ENCODE measurements at regions not wholly inside any gene's neighbourhood (a gene's known extent, or its start where the extent isn't known, plus 50 kb on each side); places are given as distances from the start of the nearest gene placed in this dataset.

DNA sequence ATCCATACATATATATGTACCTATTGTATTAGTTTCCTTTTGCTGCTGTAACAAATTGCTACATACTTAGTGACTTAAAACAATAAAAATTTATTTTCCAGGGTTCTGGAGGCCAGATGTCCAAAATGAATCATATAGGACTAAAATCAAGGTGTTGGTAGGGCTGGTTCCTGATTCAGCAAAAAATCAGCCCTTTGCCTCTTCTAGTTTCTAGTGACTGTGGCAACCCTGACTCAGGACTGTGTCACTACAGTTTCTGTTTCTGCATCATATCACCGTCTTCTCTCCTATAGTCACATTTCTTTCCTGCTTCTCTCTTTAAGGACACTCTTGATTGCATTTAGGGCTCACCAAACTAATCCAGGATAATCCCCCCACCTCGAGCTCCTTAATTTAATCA, 386.3 kb upstream of the TBX3 start:
- H3K4me1 ChIP-seq (replicated peaks in 1 of 2; ENCODE audit: control insufficient read depth in 2 of 2, insufficient read depth in 2 of 2, low read length in 2 of 2), result no peaks in the 10 kb centered on the region
- H3K4me3 ChIP-seq, result no peak overlapping the region
- no peak for FAIRE-seq
- H4K20me1 ChIP-seq (replicated peaks; ENCODE audit: control insufficient read depth, insufficient read depth, low read length), result no peaks in the 10 kb centered on the region
- in situ Hi-C loops (cut with MboI) (no loop called here), intact Hi-C loops (cut with micrococcal nuclease) (no loop called here)
- peaks cover 2 to 8% of the 10 kb centered on the region in 2 experiments; a peak in 2 of 5 replicates for H3K27me3 ChIP-seq (ENCODE audit: control insufficient read depth in 2 of 2, insufficient read depth in 2 of 2, low read length in 2 of 2)
- WGBS (ENCODE audit: insufficient coverage, low coverage, missing lambda C conversion rate), result 6% methylated on average over 2 of the region's 2 CpGs
- no peaks in the 10 kb centered on the region for H3K9me3 ChIP-seq (replicated peaks; ENCODE audit: control insufficient read depth, insufficient read depth, low read depth, low read length)
- CTCF ChIA-PET (ENCODE audit: low intra/inter-chr PET ratio), result no interaction called here
- H3K27ac ChIP-seq (ENCODE audit: extremely low read depth, low read depth, low read length), result no peak overlapping the region
- DNase-seq (ENCODE audit: extremely low read depth in 1 of 4, low spot score in 3 of 4), result no peak
- H3K9ac ChIP-seq (ENCODE audit: insufficient read depth in 1 of 2, low read depth in 2 of 2, low read length in 2 of 2), result no peak overlapping the region
- POLR2A ChIA-PET, result no interaction called here
- BruUV-seq (replicated peaks), result no TSS peak
- H3K4me2 ChIP-seq (ENCODE audit: insufficient read depth, low read length), result no peak overlapping the region
- no peak overlapping the region for H2AFZ ChIP-seq (ENCODE audit: low read depth, low read length)
- ATAC-seq, result no peak
- no peak for TF ChIP-seq ARHGAP35 (IDR thresholded peaks at IDR 0.05; ENCODE audit: partially characterized antibody)
- 0 out of 2 replicates have a peak, but pooled peaks have one; percentile 28 for TF ChIP-seq MAFG (tag; conservative IDR thresholded peaks at IDR 0.05)
- TF ChIP-seq C11orf30 (IDR thresholded peaks at IDR 0.05; ENCODE audit: low read depth), result peak; percentile 35; the same call in 1 of the 2 replicates
- TF ChIP-seq ZNF316 (IDR thresholded peaks at IDR 0.05), result peak; percentile 57
- TF ChIP-seq ZNF76 (CRISPR knock-in tag; IDR thresholded peaks at IDR 0.05; ENCODE audit: borderline replicate concordance), result no peak
- H3K79me2 ChIP-seq (ENCODE audit: control insufficient read depth, insufficient read depth, low read length), result no peaks in the 10 kb centered on the region
- no peaks in the 10 kb centered on the region for H3K9me1 ChIP-seq (ENCODE audit: control insufficient read depth, insufficient read depth, low read length)
- H3K36me3 ChIP-seq (ENCODE audit: control insufficient read depth, insufficient read depth, low read length), result no peaks in the 10 kb centered on the region

DNA sequence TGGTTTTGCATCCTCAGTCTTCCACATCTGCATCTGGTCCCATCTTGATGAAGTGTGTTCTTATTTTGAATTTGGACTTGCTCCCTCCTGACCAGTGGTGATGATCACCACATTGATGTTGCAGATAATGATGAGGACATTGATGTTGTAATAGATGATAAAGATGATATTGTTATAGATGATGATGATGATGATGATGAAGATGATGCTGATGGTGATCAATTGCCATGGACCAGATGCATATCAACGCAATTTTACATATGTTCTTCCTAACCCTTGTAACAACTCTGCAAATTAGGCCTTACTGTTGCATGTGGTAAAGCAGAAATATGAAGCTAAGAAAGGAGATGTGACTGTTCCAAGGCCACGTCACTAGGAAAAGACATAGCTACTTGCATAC, 380.3 kb upstream of the TBX3 start:
- no peak overlapping the region for H2AFZ ChIP-seq (ENCODE audit: low read depth, low read length)
- H3K9me3 ChIP-seq (replicated peaks; ENCODE audit: control insufficient read depth, insufficient read depth, low read depth, low read length), result no peaks in the 10 kb centered on the region
- H3K79me2 ChIP-seq (ENCODE audit: control insufficient read depth, insufficient read depth, low read length), result no peaks in the 10 kb centered on the region
- no peak for FAIRE-seq
- CTCF ChIA-PET (ENCODE audit: low intra/inter-chr PET ratio), result no interaction called here
- no peak overlapping the region for H3K4me2 ChIP-seq (ENCODE audit: insufficient read depth, low read length)
- H3K9me1 ChIP-seq (ENCODE audit: control insufficient read depth, insufficient read depth, low read length), result no peaks in the 10 kb centered on the region
- intact Hi-C loops (cut with micrococcal nuclease) (no loop called here), in situ Hi-C loops (cut with MboI) (no loop called here)
- no peak for DNase-seq (ENCODE audit: extremely low read depth in 1 of 4, low spot score in 3 of 4)
- BruUV-seq (replicated peaks), result no TSS peak
- no peaks in the 10 kb centered on the region for H3K36me3 ChIP-seq (ENCODE audit: control insufficient read depth, insufficient read depth, low read length)
- 0% methylated on average over 2 of the region's 2 CpGs for WGBS (ENCODE audit: insufficient coverage, low coverage, missing lambda C conversion rate)
- H3K4me3 ChIP-seq, result no peak overlapping the region
- peaks cover 3 to 8% of the 10 kb centered on the region in 2 experiments; a peak in 2 of 5 replicates for H3K27me3 ChIP-seq (ENCODE audit: control insufficient read depth in 2 of 2, insufficient read depth in 2 of 2, low read length in 2 of 2)
- H3K9ac ChIP-seq (ENCODE audit: insufficient read depth in 1 of 2, low read depth in 2 of 2, low read length in 2 of 2), result no peak overlapping the region
- H3K4me1 ChIP-seq (replicated peaks in 1 of 2; ENCODE audit: control insufficient read depth in 2 of 2, insufficient read depth in 2 of 2, low read length in 2 of 2), result no peaks in the 10 kb centered on the region
- no peak for ATAC-seq
- H3K27ac ChIP-seq (ENCODE audit: extremely low read depth, low read depth, low read length), result no peak overlapping the region
- TF ChIP-seq PHB (CRISPR knock-in tag; IDR thresholded peaks at IDR 0.05), result no peak
- no peak for TF ChIP-seq HLTF (IDR thresholded peaks at IDR 0.05)
- TF ChIP-seq, protein P1, sequence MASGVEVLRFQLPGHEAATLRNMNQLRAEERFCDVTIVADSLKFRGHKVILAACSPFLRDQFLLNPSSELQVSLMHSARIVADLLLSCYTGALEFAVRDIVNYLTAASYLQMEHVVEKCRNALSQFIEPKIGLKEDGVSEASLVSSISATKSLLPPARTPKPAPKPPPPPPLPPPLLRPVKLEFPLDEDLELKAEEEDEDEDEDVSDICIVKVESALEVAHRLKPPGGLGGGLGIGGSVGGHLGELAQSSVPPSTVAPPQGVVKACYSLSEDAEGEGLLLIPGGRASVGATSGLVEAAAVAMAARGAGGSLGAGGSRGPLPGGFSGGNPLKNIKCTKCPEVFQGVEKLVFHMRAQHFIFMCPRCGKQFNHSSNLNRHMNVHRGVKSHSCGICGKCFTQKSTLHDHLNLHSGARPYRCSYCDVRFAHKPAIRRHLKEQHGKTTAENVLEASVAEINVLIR (CRISPR knock-in tag; IDR thresholded peaks at IDR 0.05), result no peak
- TF ChIP-seq ZNF584 (CRISPR knock-in tag; IDR thresholded peaks at IDR 0.05; ENCODE audit: low read depth), result no peak
- TF ChIP-seq SIN3B (IDR thresholded peaks at IDR 0.05; ENCODE audit: low read depth), result no peak
- POLR2A ChIA-PET, result no interaction called here
- no peaks in the 10 kb centered on the region; the same call in 1 of the 2 replicates for H4K20me1 ChIP-seq (replicated peaks; ENCODE audit: control insufficient read depth, insufficient read depth, low read length)

All from K562 (cell line).